Upper lobe of right lung (tissue), 1 donor: ENCODE measurements at regions not wholly inside any gene's neighbourhood (a gene's known extent, or its start where the extent isn't known, plus 50 kb on each side); places are given as distances from the start of the nearest gene placed in this dataset.

Source experiments
- ATAC-seq: fragments of 200-7000 bp; cut with Tn5 transposase; one replicate; pipeline ENCODE4 v1.9.1; 2020; ENCODE audit warnings: mild to moderate bottlenecking, moderate library complexity
- DNase-seq: peaks from one replicate; pipeline ENCODE4 v3.0.0-alpha.2; 2020
- H3K27ac ChIP-seq: fragments of 200-600 bp; one replicate; pipeline ENCODE4 v1.8.0; 2022
- H3K27me3 ChIP-seq: fragments of 200-600 bp; one replicate; pipeline ENCODE4 v1.8.0; 2022; ENCODE audit warnings: mild to moderate bottlenecking
- H3K36me3 ChIP-seq: fragments of 200-600 bp; one replicate; pipeline ENCODE4 v1.8.0; 2022
- H3K4me1 ChIP-seq: fragments of 200-600 bp; one replicate; pipeline ENCODE4 v1.8.0; 2022
- H3K4me3 ChIP-seq: fragments of 200-600 bp; one replicate; pipeline ENCODE4 v1.8.0; 2022; ENCODE audit warnings: mild to moderate bottlenecking
- H3K9me3 ChIP-seq: fragments of 200-600 bp; one replicate; pipeline ENCODE4 v1.8.0; 2022
- intact Hi-C: fragments of 100-400 bp; cut with DNase I; formaldehyde crosslinking; loops from one replicate; pipeline ENCODE4 v1.11.0; 2022
- TF ChIP-seq, protein P1 (sequence below): fragments of 200-600 bp; IDR thresholded peaks from one replicate; pipeline ENCODE4 v1.8.0; 2022; ENCODE audit warnings: antibody characterized with exemption
- donor health status: DM: no; HTN: yes; CAD: no; lungs with severe emphysema.

DNA sequence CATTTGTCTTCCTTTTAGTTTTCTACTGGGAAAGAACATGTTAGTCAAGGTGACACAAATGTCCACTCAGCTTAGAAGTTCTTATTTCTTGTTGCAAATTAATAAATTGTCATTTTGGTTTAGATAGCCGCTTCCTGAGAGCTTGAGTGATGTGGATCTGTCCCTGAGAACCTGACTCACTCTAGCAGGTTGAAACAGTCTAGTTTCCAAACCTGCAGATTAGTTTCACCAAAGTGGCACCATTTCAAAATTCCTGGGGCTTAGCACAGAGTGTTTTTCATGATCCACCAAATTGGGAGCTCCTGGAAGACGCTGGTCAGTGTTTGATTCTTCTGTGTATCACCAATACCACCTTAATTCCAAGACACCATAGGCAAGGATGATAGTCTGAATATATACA lies 119.4 kb upstream of the TSC22D1 start:
- Histone ChIP-seq H3K9me3 (no peaks in the 10 kb centered on the region), H3K4me3 (no peak overlapping the region), H3K36me3 (no peaks in the 10 kb centered on the region), H3K27ac (no peak overlapping the region), H3K27me3 (no peaks in the 10 kb centered on the region), H3K4me1 (no peaks in the 10 kb centered on the region)
- TF ChIP-seq, protein P1, sequence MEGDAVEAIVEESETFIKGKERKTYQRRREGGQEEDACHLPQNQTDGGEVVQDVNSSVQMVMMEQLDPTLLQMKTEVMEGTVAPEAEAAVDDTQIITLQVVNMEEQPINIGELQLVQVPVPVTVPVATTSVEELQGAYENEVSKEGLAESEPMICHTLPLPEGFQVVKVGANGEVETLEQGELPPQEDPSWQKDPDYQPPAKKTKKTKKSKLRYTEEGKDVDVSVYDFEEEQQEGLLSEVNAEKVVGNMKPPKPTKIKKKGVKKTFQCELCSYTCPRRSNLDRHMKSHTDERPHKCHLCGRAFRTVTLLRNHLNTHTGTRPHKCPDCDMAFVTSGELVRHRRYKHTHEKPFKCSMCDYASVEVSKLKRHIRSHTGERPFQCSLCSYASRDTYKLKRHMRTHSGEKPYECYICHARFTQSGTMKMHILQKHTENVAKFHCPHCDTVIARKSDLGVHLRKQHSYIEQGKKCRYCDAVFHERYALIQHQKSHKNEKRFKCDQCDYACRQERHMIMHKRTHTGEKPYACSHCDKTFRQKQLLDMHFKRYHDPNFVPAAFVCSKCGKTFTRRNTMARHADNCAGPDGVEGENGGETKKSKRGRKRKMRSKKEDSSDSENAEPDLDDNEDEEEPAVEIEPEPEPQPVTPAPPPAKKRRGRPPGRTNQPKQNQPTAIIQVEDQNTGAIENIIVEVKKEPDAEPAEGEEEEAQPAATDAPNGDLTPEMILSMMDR, result no peak
- intact Hi-C loops, result no loop called here
- DNase-seq (no peak), ATAC-seq (no peak)

DNA sequence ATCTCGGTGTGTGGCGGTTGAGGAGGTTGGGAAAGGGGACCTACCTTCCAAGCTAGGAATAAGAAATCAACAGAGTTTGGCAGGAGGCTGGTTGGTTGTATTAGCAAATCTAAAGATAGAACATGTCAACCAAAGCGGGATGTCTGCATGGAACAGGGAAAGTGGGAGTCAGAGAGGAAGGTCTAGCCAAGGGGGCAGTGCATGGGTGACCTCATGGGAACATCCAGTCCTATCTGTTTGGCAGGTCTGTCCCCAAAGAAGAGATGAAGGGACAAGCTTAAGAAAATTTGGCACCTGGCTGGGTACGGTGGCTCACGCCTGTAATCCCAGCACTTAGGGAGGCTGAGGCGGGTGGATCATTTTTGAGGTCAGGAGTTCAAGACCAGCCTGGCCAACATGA lies 118.7 kb upstream of the TSC22D1 start:
- intact Hi-C loops, result no loop called here
- Histone ChIP-seq H3K4me1 (no peaks in the 10 kb centered on the region), H3K27me3 (no peaks in the 10 kb centered on the region), H3K27ac (no peak overlapping the region), H3K4me3 (no peak overlapping the region), H3K36me3 (no peaks in the 10 kb centered on the region), H3K9me3 (no peaks in the 10 kb centered on the region)
- ATAC-seq (no peak), DNase-seq (no peak)
- TF ChIP-seq, protein P1, result no peak

DNA sequence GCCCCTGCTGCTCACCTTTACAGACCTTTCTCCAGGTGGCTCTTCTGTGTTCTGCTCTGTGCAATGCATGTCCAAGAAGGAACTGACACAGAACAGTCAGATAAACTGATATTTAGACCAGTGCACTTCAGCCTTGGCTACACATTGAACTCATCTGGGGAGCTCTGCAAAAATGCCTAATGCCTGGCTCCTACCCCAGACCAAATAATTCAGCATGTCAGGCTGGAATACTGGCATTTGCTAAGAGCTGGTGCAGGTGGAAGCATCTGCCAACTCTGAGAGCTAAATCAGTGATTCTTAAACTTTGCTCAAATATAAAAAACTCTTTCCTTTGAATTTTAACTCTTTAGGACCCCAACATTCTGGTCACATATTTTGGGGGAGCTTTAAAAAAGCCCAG lies 118.2 kb upstream of the TSC22D1 start:
- Histone ChIP-seq H3K27ac (no peak overlapping the region), H3K4me1 (no peaks in the 10 kb centered on the region), H3K9me3 (no peaks in the 10 kb centered on the region), H3K4me3 (no peak overlapping the region), H3K36me3 (no peaks in the 10 kb centered on the region), H3K27me3 (no peaks in the 10 kb centered on the region)
- ATAC-seq (no peak), DNase-seq (no peak)
- TF ChIP-seq, protein P1, result no peak
- intact Hi-C loops, result no loop called here

DNA sequence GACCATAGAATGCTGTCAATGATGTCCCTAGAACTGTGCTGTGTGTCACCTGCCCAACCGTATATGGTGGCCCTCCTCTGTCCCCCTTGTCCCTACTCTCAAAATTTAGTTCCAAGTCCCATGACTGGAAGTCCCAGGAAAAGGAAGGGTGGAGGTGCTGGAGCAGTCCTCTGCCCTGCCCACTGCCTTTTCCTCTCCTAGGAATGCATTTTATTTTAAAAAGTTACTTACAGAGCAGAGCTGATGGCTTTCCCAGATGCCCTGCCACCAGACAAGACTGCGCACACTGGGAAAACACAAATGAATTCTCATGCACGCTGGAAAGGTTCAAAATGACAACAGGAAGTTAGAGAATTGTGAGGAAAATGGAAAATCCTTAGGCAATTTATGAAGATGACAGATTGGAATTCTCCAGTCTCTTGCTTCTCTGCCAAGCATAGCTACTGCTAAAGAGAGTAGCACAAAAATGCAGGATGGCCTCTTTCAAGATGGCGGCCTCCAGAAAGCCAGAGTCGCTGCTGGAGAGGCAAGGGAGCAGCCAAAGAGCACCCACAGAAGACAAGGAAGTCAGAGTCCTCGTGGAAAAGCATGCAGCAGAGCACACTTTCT lies 117.1 kb upstream of the TSC22D1 start:
- Histone ChIP-seq H3K27ac (no peak overlapping the region), H3K4me3 (no peak overlapping the region), H3K36me3 (no peaks in the 10 kb centered on the region), H3K9me3 (no peaks in the 10 kb centered on the region), H3K27me3 (no peaks in the 10 kb centered on the region), H3K4me1 (no peaks in the 10 kb centered on the region)
- TF ChIP-seq, protein P1, result no peak
- no peak for DNase-seq
- no peak for ATAC-seq
- intact Hi-C loops, result no loop called here

DNA sequence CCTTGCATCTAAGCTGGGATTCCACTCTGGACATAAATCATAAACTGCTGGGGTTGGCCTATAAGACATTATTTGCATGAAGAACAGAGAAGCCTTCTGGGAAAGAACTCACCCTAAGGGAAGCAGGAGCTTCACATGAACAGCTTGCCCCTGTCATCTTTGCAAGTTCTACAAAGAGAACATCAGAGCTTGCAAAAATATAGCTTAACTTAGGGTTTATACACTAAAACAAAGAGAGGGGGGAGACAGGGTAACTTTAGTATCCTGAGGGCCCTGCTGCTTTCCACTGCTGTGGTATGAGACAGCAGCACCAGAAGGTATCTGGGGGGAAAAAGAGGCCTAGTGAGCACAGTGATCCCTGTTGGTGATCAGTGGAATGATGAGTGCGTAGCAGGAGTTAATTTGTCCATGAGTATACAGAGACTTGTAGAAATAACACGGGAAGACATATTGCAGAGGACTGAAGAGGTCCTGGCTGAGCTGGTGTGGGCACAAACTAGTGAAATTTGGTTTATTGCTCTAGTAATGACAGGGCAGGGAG lies 116.1 kb upstream of the TSC22D1 start:
- no peak overlapping the region for H3K27ac ChIP-seq
- ATAC-seq (no peak), DNase-seq (no peak)
- no peaks in the 10 kb centered on the region for H3K4me1 ChIP-seq
- no peaks in the 10 kb centered on the region for H3K27me3 ChIP-seq
- no peak overlapping the region for H3K4me3 ChIP-seq
- H3K9me3 ChIP-seq, result no peaks in the 10 kb centered on the region
- TF ChIP-seq, protein P1, result no peak
- no peaks in the 10 kb centered on the region for H3K36me3 ChIP-seq
- intact Hi-C loops, result no loop called here

DNA sequence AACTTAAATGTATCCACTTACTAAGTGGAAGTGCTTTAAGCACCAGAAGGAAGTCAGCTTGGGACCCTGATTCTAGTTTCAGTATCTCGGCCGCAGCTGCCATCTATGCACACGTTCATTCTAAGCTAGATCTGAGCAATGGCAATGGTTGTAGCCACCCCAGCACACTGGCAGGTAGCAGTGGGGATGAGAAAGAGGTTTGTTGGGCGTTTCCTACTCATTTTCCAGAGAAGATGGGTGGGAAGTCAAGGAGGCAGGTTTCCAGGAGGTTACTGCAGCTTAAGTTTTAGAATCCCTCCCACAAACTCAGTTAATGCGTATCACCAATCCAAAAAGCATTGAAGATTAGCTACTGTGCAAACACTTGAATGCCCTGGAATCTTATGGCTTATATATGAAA lies 114.2 kb upstream of the TSC22D1 start:
- Histone ChIP-seq H3K4me3 (no peak overlapping the region), H3K27ac (no peak overlapping the region), H3K4me1 (no peaks in the 10 kb centered on the region), H3K9me3 (no peaks in the 10 kb centered on the region), H3K27me3 (no peaks in the 10 kb centered on the region), H3K36me3 (no peaks in the 10 kb centered on the region)
- TF ChIP-seq, protein P1, result no peak
- intact Hi-C loops, result no loop called here
- ATAC-seq, result no peak
- DNase-seq, result no peak
